Stimulated activated CD4-positive, alpha-beta T cell treated with anti-CD3 and anti-CD28 coated beads, Interleukin-2, amount 100 ng/mL, for 24 hours (primary cell): ENCODE measurements at regions not wholly inside any gene's neighbourhood (a gene's known extent, or its start where the extent isn't known, plus 50 kb on each side); places are given as distances from the start of the nearest gene placed in this dataset.

Experiments used
- DNase-seq, 2 donors: peaks; one replicate each; pipeline ENCODE4 v3.0.0-alpha.2; 2020

DNA sequence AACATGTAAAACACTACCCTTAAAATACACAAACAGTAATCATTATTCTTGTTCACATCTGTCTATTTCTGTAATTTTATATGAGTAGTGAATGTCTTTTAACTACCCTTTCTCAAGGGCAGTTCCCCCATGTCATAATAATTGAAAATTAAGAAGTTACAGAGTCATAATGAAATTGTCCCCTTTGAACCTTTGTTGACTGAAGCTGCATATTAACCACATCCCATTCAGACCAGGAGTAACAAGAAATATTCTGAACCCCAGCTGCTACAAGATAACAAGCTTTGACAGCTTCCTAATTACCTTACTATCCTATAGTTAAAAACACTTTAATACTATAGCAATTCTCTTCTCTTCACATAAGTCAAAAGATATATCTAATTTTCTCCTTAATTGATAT, 635.9 kb upstream of the SUCLG2 start:
- DNase-seq: no peak

DNA sequence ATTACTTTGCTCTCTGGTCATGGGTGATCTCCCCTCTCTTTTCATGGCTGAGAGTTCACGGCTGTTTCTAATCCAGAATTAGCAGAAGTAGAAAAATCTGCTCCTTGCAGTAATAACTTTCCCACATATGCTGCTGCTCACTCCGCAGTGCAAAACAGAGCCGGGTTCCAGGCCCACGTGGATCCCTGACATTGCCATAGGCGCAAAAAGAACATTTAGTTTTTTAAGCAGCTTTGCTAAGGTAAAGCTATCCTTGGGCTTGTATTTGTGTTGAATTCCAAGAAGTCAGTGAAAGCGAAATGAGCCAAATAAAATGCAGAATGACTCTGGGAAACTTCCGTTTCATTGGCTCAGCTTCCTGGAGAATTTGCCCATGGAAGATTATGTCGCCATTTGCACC, 633.7 kb upstream of the SUCLG2 start:
- no peak for DNase-seq

DNA sequence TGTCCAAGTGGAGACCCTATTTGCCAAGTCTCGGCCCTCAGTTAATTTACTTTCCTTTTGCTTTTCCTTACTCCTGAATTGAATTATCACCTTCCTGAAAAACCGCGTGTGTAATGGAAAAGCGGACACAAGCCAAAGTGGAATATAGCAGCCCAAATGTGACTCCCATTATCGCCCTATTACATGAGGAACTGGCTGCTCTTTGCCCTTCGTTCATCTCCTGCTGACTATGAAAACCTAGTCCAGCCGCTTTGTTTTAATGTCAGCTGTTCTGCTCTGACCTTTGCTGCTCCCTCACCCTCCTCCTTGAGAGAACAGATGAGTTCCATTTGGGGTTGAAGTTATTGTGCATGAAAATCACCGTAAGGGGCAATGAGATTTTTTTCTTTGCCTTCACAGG, 632.7 kb upstream of the SUCLG2 start:
- DNase-seq: no peak

DNA sequence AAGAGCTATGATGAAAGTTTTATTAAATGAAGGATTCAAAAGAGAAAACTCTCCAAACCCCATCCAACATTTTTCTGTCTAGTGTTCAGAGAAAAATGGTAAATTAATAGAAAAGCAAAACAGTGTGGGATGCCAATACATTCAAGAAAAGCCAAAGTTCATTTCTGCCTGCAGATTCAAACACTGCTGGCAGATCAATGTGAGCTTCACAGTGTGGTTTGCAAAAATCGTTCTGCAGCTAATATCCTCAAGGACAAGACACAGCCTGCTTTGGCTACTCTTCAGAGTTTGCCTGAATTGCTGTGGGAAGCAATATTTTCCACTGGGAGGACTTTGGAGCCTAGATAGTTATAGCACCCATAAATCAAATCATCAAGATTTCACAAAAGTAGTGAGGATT, 619.9 kb upstream of the SUCLG2 start:
- DNase-seq: no peak

DNA sequence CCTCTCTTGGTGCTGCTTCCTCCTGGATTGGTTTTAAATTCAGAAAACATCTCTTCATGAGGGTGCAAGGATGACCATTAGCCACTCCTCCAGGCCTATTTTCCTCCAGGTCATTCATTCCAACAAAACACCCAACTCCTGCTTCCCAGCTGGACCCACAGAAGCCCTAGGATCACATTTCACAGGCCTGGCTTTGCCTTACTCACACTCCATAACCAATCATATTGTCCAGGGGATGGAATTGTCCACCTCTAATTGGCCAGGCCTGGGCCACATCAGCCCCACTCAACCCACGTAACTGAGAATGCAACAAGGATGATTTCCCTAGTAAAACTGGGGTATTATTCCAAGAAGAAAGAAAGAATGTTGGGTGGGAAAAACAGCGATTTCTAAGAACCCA, 616.7 kb upstream of the SUCLG2 start:
- no peak for DNase-seq

DNA sequence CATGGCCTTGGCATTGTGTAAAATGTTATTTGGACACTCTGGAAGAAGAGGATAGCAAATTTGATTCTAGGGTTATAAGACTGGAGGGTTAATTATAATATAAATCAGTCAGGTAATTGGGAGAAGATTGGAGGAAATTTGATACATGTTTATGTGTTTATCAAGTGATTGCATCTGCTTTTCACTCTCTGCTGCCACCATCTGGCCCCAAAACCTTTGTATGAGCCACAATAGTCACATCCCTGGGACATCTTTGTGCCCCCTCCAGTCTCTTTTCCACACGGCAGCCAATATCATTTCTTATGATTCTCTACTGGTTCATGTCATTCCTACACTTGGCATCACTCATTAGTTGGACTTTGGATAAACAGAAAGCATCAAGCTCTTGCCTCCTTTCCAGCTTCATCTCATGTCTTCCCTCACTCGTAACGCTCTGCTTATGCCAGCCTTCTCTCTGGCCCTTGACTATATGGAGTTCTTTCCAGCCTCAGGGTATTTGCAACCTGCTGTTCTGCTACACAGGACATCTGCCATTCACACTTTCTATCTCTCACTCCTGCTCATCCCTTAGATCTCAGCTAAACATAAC, 602.3 kb upstream of the SUCLG2 start:
- peak; percentile 19 to 21 for DNase-seq

DNA sequence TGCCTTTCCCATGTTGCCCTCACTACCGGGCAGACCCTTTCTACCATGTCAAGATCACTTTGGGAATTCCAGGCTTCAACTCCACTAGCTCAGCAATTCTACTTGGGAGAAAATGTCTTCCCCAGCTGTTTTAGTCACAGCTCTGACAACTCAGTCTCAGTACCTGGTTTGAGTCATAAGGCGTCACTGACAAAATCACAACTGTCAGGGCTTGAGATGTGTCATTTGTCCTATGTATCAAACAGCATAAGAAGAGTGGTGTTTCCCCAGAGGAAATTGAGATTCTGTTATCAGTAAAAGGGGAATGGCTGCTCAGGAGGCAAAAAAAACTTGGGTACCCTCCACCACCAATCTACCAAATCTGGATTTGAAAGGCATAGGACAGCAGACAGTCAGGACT, 594.9 kb upstream of the SUCLG2 start:
- no peak for DNase-seq

DNA sequence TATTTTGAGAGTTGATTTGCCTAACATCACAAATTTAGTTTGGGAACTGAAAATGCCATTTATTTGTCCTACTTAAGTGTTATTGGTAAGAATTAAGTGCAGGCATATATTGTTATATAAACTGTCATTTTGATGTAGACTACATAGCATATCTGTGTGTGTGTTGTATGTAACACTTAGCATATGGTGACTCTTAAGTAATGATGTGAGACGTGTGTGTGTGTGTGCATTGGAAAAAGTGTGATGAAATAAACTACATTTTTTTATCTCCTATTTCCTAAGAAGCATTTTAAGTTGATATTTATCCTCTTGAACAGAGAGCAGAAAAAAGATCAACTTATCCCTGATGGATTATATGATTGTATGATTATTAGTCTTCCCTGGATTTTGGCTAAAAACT, 588.2 kb upstream of the SUCLG2 start:
- DNase-seq: no peak

DNA sequence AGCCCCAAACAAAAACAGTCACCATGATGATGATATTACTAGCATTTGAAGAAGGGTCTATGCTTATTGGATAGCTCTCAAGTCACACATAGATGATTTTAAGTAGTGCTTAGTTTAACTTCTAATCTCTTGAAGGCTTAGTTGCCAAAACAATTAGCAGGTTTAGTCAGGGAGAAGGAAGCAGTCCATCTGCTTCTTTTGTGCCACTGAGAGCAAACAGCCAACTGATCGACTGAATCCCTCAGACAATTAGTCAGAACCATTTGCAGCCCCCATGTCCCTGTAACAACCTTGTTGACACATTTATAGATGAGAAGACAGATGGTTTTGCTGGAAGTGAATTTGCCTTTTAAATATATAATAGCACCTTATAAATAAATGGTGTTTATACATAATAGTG, 585.1 kb upstream of the SUCLG2 start:
- DNase-seq: no peak

DNA sequence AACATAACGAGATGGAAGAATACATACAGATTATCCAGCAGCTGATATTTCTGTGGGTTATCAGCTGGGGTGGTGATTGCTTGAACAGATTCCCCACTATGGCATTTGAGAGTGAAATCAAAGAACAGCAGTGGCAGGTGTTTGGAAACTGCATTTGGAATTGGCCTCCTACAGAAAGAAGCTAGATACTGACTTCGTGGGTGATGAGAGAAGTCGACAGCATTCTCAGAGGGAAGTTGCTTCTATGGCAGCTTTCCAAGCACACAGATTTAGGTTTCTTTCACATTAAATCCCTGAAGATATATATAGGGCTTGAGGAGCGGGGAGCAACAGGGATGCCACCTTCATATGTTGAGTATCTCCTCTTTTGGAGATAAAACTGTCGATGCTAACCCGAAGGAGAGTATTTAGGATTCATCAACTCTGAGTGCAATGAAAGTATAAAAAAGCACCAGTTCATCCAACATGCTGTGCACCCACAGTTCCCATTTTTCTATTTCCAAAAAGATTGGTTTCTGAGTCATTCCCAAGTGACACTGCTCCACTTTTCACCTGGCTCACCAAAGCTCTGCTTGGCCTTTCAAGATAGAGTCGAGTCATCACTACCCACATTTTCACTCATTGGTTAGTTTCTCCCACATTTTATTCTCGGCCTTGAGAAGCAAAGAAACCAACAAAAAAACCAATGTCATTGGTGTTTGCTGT, 579.8 kb upstream of the SUCLG2 start:
- no peak for DNase-seq

DNA sequence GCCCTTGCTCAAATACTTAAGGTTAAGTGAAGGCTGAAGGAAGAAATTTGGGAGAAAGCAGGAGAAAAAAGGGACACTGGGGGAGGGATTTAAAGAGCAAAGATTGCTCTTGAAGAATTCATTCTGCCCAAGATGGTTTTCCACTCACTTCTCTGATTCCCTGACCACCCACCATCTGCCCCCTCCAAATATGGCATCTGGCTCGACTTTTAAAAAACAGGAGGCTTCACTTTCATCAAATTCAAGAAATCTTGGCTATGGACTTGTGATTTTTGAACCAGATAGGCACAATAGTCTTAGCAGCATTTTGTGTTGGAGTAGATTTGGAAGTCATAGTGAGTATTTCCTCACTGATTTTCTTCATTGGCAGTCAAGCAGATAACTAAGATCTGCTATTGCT, 574.4 kb upstream of the SUCLG2 start:
- DNase-seq: no peak

DNA sequence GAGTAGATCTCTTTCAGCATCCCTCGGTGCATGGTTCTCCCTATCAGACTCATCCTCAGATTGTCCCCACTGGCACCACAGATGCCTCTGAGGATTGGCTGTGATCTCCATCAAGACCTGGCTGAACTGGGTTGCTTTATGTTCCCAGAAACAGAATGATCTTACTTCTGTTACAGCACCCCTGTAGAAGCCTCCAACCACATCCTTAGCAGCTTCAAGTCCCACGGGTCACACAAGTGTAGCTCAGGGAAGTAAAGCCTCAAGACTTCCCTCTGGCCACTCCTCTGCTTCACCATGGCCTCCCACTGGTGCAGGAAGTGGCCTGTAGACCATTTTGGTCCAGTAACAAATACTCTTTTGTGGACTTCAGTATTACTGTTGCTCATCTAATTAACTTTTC, 566.4 kb upstream of the SUCLG2 start:
- DNase-seq: no peak

DNA sequence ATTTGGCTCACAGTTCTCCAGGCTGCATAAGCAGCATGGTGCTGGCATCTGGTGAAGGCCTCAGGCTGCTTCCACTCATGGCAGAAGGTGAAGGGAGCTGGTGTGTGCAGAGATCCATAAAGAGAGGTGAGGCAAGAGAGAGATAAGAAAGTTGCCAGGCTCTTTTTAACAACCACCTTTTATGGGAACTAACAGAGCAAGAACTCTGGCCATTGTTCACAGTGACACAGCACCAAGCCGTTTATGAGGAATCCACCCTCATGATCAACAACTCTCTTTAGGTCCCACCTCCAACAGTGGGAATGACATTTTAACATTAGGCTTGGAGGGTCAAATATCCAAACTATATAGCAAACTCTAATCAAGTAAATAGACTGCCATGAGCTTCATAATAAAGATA, 557.2 kb upstream of the SUCLG2 start:
- no peak for DNase-seq

DNA sequence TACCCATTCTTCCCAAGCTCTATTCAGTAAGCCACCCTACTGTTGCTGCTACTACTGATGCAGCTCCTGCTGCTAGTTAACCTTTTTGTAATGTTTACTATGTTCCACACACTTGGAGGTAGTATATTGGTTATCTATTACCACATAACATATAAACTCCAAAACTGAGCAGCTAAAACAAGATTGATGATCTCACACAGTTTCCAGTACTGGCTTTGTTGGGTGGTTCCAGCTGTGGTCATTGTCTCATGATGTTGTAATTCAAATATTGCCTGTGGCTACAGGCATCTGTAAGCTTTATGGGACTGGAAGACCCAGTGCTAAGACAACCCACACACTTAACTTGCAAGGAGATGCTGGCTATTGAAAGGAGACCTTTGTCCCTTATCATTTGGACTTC, 556.2 kb upstream of the SUCLG2 start:
- DNase-seq: no peak

DNA sequence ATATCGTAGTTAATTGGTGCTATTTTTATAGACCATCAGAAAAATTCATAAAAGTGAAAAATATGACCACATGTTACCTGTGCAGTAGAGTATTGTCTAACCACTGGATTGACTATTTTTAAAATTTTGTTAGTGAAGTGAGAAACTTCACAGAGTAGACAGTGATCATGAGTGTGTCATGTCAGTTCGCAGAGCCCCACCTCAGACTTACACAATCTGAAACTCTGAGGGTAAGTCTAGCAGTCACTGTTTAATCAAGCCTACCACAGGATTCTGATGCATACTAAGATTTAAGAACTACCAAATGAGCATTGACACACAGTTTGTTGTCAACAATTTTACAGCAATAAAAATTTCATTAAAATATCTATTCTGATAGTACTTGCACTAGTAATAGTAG, 552.9 kb upstream of the SUCLG2 start:
- no peak for DNase-seq

DNA sequence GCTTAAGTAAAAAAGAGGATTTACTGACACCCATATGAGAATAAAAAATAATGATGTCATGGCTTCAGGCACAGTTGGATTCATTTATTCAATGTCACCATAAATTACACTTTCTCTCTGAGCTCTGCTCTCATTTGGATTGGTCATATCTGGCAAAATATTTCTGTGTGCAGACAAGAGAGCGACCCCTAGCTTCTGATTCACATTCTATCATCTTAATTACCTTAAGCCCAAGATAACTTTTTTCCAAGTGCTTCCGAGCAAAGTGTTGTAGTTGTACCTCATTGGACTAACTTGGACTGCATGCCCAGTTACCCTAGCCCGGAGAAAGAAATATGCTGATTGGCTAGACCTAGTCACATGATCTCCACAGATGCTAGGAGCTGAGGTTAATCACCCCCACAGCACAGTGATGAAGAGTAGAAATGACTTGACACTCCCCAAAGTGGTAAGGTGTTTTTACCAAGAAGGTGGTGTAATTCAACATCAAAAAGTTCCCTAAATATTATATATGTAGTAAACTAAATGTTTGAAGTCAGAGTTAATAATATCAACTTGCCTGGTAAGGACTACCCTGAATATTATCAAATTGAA, 552.2 kb upstream of the SUCLG2 start:
- DNase-seq: no peak

DNA sequence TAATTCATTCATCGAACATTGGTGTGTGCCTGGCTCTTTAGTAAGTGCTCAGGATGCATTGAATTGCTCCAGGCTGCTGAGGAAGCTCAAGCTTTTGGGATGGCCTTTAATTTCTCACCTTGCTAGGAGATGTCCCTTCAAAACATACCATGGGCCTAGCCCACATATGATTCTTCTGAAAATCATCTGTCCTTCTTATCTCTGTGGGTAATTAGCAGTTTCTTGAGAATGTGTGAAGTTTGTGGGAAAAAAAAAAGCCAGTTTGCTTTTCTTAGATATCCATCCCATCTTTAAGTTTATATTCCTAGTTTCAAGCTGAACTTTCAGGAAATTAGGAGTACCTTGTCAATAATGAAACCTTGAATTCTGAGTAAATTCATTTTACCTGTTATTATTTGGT, 532.3 kb upstream of the SUCLG2 start:
- DNase-seq: no peak

DNA sequence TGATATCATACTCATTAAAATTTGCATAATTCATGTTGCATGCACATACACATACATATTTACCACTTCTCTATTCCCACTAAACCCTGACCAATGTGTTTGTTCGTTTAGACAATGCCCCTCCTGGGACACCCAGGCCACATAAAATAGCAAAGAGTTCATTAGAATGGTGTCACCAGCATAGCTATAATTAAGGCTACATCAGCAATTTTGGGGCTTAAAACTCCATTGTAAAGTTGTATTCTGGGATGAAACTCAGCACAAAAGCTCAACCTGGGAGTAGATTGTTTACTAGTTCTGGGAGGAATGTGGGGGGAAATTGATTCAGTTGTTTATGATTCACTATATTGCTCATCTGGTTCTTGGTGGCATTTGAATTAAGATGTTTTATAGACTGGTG, 522.2 kb upstream of the SUCLG2 start:
- no peak for DNase-seq

DNA sequence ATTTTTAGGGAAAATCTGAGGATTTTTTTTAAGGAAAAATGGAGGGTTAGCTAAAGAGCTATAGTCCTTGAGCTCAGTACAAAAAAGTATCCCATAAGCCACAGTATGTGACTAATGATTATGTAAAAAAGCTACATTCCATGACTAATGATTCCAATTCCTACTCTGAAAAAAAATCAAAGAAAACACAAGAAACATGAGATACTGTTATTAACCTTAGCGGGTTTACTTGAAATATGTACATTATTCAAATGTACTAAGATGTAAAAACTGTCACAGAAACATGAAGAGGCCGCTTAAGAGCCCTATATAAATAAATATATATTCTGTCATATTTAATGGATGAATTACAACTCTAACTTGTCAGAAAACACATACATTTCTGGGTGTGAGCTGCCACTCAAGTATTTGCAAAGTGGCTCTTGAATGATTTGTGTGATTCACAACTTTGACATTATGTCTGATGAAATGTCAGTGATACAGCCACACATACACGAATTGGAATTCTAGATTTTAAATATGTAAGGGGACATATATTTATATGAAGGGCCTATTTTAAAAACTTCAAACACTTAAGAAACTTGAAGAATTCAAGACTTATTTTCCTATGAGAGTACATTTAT, 518.7 kb upstream of the SUCLG2 start:
- DNase-seq: no peak

DNA sequence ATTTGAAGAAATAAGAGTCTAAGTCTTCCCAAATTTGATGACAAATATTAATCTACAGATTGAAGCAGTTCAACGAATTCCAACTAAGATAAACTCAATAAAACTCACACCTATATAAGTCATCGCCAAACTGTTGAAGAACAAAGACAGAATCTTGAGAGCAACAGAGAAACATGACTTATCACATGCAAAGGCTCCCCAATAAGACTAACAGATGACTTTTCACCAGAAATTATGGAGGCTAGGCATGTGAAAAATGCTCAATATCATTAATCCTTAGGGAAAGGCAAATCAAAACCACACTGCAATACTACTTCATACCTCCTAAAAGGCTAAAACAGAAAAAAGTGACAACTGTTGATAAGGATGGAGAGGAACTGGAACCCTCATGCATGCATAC, 517.6 kb upstream of the SUCLG2 start:
- DNase-seq: no peak

DNA sequence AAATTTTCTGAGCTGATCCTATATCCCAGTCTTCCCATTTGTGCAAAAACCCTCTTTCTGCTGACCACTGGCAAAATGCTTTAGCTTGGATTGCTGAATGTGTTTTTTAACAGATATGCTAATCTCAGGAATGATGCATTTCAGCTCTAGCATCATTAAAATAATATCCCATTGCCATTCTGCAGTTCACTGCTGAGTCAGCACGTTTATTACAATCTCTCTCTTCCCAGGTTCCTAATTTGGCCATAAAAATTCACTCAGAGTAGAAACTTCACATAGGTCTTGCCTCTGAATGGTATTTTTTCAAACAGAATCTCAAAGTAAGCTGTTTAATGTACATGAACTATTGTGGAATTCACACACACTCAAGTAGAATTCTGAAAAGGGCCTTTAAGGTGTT, 509.6 kb upstream of the SUCLG2 start:
- DNase-seq: no peak

DNA sequence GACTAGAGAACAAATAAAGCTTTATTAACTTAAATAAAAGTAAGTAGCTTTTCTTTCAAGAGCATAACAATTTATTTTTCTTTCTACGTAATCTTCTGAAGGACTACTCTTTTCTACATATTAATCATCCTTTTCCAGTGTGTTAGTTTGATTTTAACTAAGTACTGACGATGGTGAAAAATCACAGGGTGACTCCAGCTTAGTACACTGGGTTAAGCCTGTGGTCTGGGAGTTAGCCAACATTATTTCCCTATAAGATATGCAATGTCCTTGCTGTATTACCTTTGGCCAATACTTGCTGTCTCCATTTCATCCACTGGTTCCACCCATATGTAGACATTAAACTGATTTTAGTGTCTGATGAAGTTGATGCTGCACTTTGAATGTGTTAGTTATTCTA, 508.6 kb upstream of the SUCLG2 start:
- no peak for DNase-seq

DNA sequence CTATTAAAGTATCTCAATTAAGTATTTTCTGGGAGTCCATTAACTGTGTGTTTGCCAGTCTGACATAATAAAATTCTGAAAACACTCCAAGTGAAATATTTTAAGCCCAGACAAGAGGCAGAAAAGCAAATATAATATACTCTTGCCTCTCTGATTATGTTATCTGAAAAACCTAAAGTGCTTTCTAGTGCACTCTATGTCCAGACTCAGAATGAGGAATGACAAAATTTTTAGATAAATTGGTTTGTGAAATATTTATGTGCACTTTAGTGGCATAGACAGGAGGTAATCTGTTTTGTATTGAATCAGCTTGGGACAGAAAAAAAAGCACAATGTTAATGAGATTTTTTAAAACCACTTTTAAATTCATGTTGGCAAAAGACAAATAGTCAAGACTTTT, 508.2 kb upstream of the SUCLG2 start:
- DNase-seq: no peak

DNA sequence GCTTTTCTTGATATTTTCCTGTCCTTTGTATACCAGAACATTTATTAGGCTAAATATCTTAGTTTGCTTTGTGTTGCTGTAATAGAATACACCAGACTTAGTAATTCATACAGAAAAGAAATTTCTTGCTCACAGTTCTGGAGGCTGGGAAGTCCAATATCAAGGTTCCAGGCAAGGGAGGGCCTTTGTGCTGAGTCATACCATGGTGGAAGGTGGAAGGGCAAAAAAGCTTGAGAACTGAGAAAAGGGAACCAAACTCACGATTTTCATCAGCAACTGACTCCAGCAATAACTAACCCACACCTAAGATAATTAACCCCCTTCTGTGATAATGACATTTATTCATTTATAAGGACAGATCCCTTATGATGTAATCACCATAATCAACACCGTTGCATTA, 496.9 kb upstream of the SUCLG2 start:
- no peak for DNase-seq

DNA sequence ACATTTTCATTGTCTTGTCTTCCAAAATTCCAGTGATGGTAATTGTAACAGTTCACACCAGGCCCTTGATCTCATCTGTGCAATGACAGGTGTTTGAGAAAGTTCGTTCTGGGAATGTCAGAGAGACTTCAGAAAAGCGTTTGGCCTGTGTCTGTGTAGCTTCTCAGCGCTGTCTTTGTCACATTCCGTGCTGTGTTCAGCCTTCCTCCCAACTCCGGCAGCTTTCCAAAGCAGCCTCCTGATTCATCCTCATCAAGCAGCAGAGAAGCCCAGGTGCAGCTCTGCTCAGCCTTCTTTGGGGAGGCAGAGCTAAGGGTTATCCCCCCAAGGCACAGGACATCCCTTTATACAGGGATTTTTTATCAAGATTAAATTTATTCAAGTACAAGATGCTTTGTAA, 494.0 kb upstream of the SUCLG2 start:
- no peak for DNase-seq
